DOHH2 (cell line): ENCODE measurements at regions not wholly inside any gene's neighbourhood (a gene's known extent, or its start where the extent isn't known, plus 50 kb on each side); places are given as distances from the start of the nearest gene placed in this dataset.
"Not testable (repeated sequence)": the region's sequence is repeated elsewhere in the genome, so short reads cannot be mapped to it uniquely, and the experiment has no call there.

Experiments used
- H3F3A ChIP-seq: fragments of 200-600 bp; sonication (generic), shearing (Covaris generic); 2 replicates; pipeline ENCODE4 v1.6.0; 2016; ENCODE audit warnings: antibody characterized with exemption, mild to moderate bottlenecking; ENCODE audit not compliant: control insufficient read depth, insufficient read depth
- H3K27ac ChIP-seq: fragments of 200-600 bp; sonication (generic); 2 replicates; pipeline ENCODE4 v1.5.1; 2014; ENCODE audit warnings: low read depth, mild to moderate bottlenecking, low read length, moderate library complexity
- H3K27me3 ChIP-seq: fragments of 200-600 bp; sonication (generic); 2 replicates; pipeline ENCODE4 v1.6.1; 2014; ENCODE audit warnings: mild to moderate bottlenecking, low read length, mixed read lengths; ENCODE audit not compliant: control insufficient read depth
- H3K36me3 ChIP-seq: fragments of 200-600 bp; sonication (generic); 2 replicates; pipeline ENCODE4 v1.6.1; 2014; ENCODE audit warnings: mild to moderate bottlenecking, low read length, moderate library complexity, mixed read lengths; ENCODE audit not compliant: control insufficient read depth
- H3K4me1 ChIP-seq: fragments of 200-600 bp; sonication (generic); 2 replicates; pipeline ENCODE4 v1.6.1; 2014; ENCODE audit warnings: mild to moderate bottlenecking, low read length, mixed read lengths; ENCODE audit not compliant: control insufficient read depth
- H3K4me2 ChIP-seq: fragments of 200-600 bp; sonication (generic); 2 replicates; pipeline ENCODE4 v1.6.0; 2014; ENCODE audit warnings: mild to moderate bottlenecking, low read length, moderate library complexity
- H3K4me3 ChIP-seq: fragments of 200-600 bp; sonication (generic); 2 replicates; pipeline ENCODE4 v1.5.1; 2014; ENCODE audit warnings: mild to moderate bottlenecking, low read length, mixed read lengths
- H3K79me2 ChIP-seq: fragments of 200-600 bp; sonication (generic); 2 replicates; pipeline ENCODE4 v1.6.1; 2014; ENCODE audit warnings: mild to moderate bottlenecking, low read length, mixed read lengths; ENCODE audit not compliant: control insufficient read depth
- H3K9me2 ChIP-seq: fragments of 200-600 bp; sonication (generic); replicated peaks from 2 replicates; pipeline ENCODE4 v1.6.1; 2014; ENCODE audit warnings: mild to moderate bottlenecking, low read length, mixed read lengths; ENCODE audit not compliant: control insufficient read depth
- H3K9me3 ChIP-seq: fragments of 200-600 bp; sonication (generic); 2 replicates; pipeline ENCODE4 v1.6.1; 2014; ENCODE audit warnings: antibody characterized with exemption, low read length, mixed read lengths; ENCODE audit not compliant: control insufficient read depth, insufficient read depth
- H4K20me1 ChIP-seq: fragments of 200-600 bp; sonication (generic); 2 replicates; pipeline ENCODE4 v1.6.0; 2014; ENCODE audit warnings: low read depth, mild to moderate bottlenecking, antibody characterized with exemption, low read length, moderate library complexity; ENCODE audit not compliant: control insufficient read depth, insufficient read depth
- CTCF ChIP-seq: fragments of 200-600 bp; sonication (generic); IDR thresholded peaks from one replicate; pipeline ENCODE4 v1.5.1; 2014; ENCODE audit warnings: antibody characterized with exemption, mild to moderate bottlenecking, low read depth, low read length; ENCODE audit not compliant: poor library complexity, severe bottlenecking
- EZH2phosphoT487 ChIP-seq: fragments of 200-600 bp; sonication (generic); IDR thresholded peaks from 2 replicates; pipeline ENCODE4 v1.6.1; 2017; ENCODE audit warnings: borderline replicate concordance, mild to moderate bottlenecking, antibody characterized with exemption, low read length, moderate library complexity, mixed read lengths

GRCh38 chr5:90221951-90222350 lies 187.6 kb downstream of the CETN3 start:
- no peaks in the 10 kb centered on the region for H3K4me1 ChIP-seq
- no peaks in the 10 kb centered on the region for H3K27me3 ChIP-seq
- no peak overlapping the region for H3K4me3 ChIP-seq
- no peaks in the 10 kb centered on the region for H3F3A ChIP-seq
- no peaks in the 10 kb centered on the region for H3K9me3 ChIP-seq
- no peak overlapping the region for H3K27ac ChIP-seq
- TF ChIP-seq EZH2phosphoT487 (no peak), CTCF (no peak)
- no peaks in the 10 kb centered on the region for H4K20me1 ChIP-seq
- H3K9me2 ChIP-seq: no peaks in the 10 kb centered on the region
- no peaks in the 10 kb centered on the region for H3K36me3 ChIP-seq
- H3K4me2 ChIP-seq: no peak overlapping the region
- H3K79me2 ChIP-seq: no peaks in the 10 kb centered on the region

- H3K4me3 ChIP-seq: no peak overlapping the region
- H3F3A ChIP-seq: no peaks in the 10 kb centered on the region
- no peak for TF ChIP-seq EZH2phosphoT487
- TF ChIP-seq CTCF: no peak
- H4K20me1 ChIP-seq: no peaks in the 10 kb centered on the region
- no peaks in the 10 kb centered on the region for H3K9me3 ChIP-seq
- no peaks in the 10 kb centered on the region for H3K36me3 ChIP-seq
- H3K27ac ChIP-seq: no peak overlapping the region
- no peaks in the 10 kb centered on the region for H3K79me2 ChIP-seq
- H3K27me3 ChIP-seq: no peaks in the 10 kb centered on the region
- H3K4me2 ChIP-seq: no peak overlapping the region
- no peaks in the 10 kb centered on the region for H3K4me1 ChIP-seq
- no peaks in the 10 kb centered on the region for H3K9me2 ChIP-seq
Observed at GRCh38 chr5:90220554-90220953, 189.0 kb downstream of the CETN3 start.

GRCh38 chr5:90214991-90215390 lies 194.6 kb downstream of the CETN3 start:
- Histone ChIP-seq H3K9me2 (no peaks in the 10 kb centered on the region), H3K36me3 (no peaks in the 10 kb centered on the region), H3K27ac (no peak overlapping the region), H3K4me1 (no peaks in the 10 kb centered on the region), H3F3A (no peaks in the 10 kb centered on the region), H4K20me1 (no peaks in the 10 kb centered on the region), H3K4me2 (no peak overlapping the region), H3K27me3 (no peaks in the 10 kb centered on the region), H3K79me2 (no peaks in the 10 kb centered on the region), H3K9me3 (no peaks in the 10 kb centered on the region), H3K4me3 (no peak overlapping the region)
- TF ChIP-seq CTCF: no peak
- no peak for TF ChIP-seq EZH2phosphoT487

GRCh38 chr5:90208323-90208722 lies 201.2 kb downstream of the CETN3 start:
- not testable (repeated sequence) for H4K20me1 ChIP-seq, H3K27ac ChIP-seq, H3K4me2 ChIP-seq

More at GRCh38 chr5:90208323-90208722, 201.2 kb downstream of the CETN3 start:
- not testable (repeated sequence) for H3K79me2 ChIP-seq, H3K4me1 ChIP-seq, H3K36me3 ChIP-seq, H3F3A ChIP-seq, H3K9me3 ChIP-seq, H3K27me3 ChIP-seq, H3K4me3 ChIP-seq, H3K9me2 ChIP-seq
